ENCODE measurements at regions not wholly inside any gene's neighbourhood (a gene's known extent, or its start where the extent isn't known, plus 50 kb on each side); places are given as distances from the start of the nearest gene placed in this dataset.

DNA sequence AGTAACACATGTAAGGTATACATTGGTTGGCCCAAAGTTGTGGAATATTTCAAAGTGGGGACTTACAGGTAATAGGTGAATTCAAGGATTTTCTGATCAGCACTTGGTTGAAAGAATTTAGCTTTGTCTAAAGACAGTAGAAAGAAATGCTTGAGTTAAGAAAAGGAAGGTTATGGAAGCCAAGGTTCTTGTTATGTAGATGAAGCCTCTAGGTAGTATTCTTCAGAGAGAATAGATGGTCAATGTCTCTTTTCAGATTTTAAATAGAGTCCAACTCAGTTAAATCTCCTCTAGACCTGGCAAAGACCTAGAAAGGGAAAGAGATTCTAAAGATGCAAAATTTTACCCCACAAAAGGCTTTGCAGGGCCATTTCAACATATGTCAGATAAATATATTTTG, 157.4 kb downstream of the ANKRD30B start:
- DNase-seq (ENCODE audit: low read depth in 4 of 4, low spot score in 3 of 4), result no peak

DNA sequence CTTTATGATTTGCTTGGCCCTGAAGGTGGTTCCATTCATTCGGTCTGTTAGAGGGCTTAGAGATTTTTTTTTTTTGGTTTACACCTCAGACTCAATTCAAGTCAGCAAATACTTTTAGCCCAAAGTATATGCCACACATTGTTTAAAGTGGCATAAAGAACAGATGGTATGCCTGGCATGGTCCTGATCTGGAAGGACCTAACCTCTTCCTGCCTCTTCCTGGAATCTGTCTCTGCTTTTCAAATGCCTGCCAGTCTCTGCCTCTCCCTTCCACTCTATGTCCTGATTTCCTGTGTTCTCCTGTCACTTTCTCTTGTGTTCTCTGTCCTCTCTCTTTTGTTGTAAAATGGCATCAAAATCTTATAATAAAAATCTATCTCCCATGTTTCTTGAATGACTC, 158.0 kb downstream of the ANKRD30B start:
- no peak for DNase-seq (ENCODE audit: low read depth in 4 of 4, low spot score in 3 of 4)

DNA sequence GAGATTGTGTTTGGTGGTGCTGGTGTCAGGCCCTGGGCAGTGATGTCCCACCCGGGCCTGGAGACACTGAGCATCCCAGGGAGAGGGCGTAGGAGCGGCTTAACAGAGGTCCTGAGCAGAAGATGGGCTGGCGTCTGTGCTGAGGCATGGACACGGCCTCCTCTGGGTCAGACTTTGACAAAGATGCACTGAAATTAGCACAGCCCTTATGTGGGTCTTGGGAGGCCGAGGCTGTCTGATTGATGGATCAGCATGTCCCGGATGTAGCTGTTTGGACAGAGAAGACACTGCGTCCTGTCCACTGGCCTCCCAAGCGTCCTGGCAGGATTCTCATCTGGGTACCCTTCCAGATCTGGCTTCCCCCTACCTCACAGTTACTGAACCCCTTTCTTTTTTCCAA, 159.4 kb downstream of the ANKRD30B start:
- DNase-seq (ENCODE audit: low read depth in 4 of 4, low spot score in 3 of 4), result no peak

DNA sequence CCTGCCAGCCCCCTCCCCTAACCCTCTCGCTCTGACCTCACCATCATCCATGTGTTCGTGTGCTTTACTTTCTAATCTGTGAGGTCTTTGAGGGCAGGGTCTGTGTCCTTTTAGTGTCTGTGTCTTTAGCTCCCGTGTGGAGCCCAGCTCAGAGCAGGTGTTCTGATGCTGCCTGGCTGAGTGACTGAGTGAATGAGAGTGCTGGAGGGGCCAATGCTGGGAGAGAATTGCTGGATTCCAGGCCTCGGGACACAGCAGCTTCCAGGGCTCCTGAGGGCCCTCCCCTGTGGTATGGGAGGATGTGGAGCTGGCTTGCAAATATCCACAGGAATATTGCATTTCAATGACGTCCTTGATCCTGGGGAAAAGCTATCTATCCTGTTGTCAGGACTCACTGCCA, 160.6 kb downstream of the ANKRD30B start:
- no peak for DNase-seq (ENCODE audit: low read depth in 4 of 4, low spot score in 3 of 4)

DNA sequence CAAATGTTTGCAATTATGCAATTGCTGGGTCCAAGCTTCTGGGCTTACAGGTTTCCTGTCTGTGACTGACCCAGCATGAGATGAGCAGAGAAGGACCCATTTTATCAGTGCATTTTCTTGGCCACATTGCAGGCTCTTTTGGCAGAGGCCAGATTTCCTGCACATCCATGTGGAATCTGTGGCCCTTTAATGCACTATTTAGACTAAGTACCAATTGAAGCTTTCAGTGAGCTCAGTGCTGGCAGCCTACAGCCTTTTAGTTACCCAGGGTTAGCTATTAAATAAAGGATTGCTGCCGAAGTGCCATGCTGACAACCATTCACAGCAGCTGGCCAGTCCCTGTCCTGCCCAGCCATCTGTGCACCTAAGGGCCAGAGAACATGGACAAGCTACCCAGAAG, 165.0 kb downstream of the ANKRD30B start:
- DNase-seq (ENCODE audit: low read depth in 4 of 4, low spot score in 3 of 4), result no peak

DNA sequence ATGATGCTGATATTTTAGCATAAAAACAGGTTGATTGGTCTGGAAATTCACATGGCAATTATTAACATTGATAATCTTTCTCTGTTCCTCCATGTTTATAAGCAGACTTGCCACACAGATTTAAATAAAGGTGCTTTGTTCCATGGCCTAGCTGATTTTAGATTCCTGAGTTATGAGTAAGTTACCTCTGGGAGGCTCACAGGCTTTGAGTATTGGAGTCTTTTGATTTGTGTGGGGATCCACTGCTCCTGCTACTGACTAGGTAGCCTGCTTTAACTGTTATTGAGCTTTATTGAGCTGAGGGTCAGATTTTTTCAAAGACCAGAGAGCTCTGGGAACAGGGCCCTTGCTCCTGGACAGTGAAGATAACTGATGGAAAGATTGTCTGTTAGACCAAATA, 166.1 kb downstream of the ANKRD30B start:
- DNase-seq (ENCODE audit: low read depth in 4 of 4, low spot score in 3 of 4), result no peak

DNA sequence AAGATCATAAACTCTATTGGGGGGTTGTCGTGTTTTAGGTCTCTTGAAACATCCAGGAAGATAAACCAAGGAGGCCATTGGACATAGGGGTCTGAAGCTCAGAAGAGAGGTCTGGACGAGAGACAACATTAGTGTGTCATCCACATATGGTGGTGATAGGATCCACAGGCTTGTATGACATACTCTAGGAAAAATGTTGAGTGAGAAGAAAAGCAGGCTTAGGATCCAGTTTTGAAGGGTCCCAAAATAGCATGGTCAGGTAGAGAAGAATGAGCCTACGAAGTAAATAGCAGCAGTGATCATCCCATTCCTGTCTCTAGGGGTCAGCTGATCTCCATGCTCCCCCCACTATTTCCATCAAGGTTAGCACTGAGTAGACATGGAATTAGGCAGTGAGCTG, 166.8 kb downstream of the ANKRD30B start:
- no peak for DNase-seq (ENCODE audit: low read depth in 4 of 4, low spot score in 3 of 4)

DNA sequence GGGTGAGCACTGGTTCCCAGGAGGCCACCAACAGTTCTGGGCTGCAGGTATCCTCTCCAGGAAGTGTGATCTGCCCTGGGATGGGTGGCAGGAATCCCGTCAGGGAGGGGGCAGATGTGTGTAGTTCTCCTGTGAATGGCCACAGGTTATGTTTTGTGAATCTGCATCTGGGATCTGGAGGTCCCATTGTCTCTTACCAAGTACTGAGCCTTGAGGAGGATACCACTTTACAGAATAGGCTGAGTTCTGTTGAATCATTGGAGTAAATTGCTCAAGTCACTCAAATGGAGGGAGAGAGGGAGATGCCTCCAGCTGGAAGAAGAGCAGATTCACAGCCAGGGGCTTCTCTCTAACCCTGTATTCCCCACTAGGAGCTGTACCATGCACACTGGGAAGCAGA, 168.2 kb downstream of the ANKRD30B start:
- no peak for DNase-seq (ENCODE audit: low read depth in 4 of 4, low spot score in 3 of 4)

DNA sequence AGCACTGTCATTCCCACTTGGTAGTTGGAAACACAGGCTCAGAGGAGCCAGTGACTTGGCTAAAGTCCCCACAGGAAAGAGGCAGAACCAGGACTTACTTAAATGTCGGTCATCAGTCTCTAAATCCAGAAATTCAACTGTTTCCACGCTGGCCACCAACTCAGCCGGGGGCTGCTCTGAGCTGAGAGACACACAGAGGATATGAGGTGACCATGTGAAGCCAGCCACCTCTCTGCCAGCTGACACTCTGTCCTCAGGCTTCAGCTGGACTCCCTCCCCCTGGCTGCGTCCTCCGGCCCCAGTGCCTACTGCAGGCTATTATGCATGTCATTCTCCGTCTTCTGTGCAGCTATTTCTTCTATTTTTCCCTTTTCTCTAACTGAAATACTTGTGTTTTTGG, 168.9 kb downstream of the ANKRD30B start:
- no peak for DNase-seq (ENCODE audit: low read depth in 4 of 4, low spot score in 3 of 4)

DNA sequence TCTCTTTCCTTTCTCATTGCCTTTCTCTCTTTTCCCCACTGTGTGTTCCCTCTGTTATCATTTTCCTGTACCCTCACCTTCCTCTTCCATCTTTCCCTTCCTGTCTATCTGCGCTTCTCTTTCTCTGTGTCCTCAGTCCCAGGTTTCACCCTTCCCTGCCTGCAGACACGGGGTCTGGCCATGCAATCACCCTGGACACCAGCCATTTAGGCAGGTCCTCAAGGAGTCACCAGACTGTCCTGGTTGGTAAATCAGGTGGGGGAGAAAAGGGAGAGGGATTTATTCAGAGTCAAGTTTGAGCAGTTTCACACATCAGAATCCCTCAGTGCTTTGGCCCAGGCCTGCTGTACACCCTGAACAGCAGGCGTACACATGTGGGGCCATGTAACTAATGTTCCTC, 169.3 kb downstream of the ANKRD30B start:
- DNase-seq (ENCODE audit: low read depth in 4 of 4, low spot score in 3 of 4), result no peak

DNA sequence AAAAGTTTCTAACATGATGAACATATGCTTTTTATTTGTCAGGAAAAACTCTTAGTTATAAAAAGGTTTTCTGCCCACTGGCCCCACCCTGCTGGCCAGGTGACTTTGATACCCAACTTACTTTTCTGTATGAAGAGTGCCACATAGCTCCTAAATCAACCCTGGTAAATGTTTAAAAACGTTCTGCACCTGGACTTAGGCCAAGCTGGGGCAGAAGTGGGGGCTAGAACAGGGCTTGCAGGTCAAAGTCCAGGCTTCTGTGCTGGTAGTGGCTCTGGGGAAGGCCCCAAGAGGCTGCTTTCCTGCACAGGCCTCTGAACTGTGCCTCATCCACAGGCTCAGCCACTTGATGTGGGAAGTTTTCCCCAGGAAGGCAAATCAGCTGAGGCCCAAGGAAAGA, 171.7 kb downstream of the ANKRD30B start:
- no peak for DNase-seq (ENCODE audit: low read depth in 4 of 4, low spot score in 3 of 4)

DNA sequence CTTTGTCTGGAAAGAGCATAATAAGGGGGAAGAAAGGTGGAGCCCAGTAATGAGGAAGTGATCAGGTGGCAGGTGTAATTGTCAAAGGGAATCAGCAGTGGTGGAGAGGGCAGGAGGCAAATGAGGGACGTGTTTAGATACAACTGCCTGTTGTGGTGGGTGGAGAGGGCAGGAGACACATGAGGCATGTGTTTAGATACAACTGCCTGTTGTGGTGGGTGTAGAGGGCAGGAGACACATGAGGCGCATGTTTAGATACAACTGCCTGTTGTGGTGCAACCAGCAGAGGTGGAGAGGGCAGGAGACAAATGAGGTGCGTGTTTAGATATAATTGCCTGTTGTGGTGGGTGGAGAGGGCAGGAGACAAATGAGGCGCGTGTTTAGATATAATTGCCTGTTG, 173.1 kb downstream of the ANKRD30B start:
- no peak for DNase-seq (ENCODE audit: low read depth in 4 of 4, low spot score in 3 of 4)

DNA sequence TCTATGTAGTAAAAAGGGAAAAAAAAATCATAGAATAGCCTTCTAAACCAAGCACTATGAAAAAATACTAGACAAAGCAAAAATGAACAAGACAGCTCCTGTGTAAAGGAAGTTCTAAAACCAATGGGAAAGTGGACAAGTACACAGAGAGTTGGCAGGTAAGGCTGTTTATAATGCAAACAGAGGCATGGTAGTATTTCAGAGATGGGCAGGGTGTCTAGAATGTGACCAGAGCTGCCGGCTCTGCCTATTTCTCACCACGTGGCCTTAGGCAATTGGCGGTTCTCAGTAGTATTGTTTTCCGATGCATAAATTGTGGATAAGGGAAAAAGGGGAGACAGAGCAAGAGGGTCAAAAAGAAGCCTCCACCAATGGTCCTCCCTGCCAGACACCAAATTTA, 173.6 kb downstream of the ANKRD30B start:
- no peak for DNase-seq (ENCODE audit: low read depth in 4 of 4, low spot score in 3 of 4)

DNA sequence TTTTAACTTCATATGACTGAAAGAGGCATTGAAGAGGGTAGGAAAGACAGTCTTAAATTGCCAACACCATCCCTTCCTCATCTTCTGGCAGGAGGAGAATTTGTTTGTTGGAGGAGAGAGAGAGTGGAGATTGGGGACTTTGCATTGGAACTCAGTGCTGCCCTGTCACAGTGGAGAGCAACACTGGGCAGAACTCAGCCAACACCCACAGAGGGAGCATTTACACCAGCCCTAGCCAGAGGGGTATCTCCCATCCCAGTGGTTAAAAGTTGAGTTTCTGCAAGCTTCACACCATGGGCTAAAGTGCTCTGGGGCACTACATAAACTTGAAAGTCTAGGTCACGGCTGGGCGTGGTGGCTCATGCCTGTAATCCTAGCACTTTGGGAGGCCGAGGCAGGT, 174.1 kb downstream of the ANKRD30B start:
- DNase-seq (ENCODE audit: low read depth in 4 of 4, low spot score in 3 of 4), result no peak

DNA sequence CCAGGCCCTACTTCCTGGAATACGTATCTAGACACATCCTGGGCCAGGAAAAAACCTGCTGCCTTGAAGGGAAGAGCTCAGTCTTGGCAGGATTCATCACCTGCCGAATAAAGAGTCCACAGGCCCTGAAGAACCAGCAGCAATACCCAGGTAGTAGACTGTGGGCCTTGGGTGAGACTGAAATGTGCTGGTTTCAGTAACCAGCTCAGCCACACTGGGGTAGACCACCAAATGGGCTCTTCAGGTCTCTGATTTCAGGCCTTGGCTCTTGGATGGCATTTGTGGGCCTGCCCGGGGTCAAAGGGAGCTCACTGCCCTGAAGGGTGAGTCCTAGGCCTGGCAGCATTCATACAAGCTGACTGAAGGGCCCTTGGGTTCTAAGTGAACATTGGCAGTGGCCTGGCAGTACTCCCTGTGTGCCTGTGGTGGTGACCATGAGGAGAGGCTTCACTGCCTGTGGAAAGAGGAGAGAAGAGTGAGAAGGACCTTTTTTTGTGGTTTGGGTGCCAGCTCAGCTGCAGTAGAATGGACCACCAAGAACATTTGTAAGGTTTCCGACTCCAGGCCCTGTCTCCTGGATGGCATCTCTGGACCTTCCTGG, 175.1 kb downstream of the ANKRD30B start:
- no peak for DNase-seq (ENCODE audit: low read depth in 4 of 4, low spot score in 3 of 4)

DNA sequence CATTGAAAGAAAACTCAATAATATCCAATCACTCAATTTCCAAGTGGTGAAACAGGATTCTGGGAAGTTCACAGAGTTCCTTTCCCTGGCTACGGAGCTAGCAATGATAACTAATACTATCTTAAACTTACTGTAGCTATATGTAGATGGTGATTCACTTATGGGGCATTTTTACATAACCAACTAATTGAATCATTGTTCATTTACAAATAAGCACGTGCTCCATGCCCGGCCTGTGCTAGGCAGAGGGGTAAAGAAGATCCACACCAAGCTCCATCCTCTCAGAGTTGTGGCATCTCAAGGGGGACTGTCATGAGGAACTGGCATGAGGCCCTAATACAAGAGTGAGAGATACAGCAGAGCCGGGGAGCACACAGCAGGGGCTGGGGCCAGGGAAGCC, 176.3 kb downstream of the ANKRD30B start:
- no peak for DNase-seq (ENCODE audit: low read depth in 4 of 4, low spot score in 3 of 4)

DNA sequence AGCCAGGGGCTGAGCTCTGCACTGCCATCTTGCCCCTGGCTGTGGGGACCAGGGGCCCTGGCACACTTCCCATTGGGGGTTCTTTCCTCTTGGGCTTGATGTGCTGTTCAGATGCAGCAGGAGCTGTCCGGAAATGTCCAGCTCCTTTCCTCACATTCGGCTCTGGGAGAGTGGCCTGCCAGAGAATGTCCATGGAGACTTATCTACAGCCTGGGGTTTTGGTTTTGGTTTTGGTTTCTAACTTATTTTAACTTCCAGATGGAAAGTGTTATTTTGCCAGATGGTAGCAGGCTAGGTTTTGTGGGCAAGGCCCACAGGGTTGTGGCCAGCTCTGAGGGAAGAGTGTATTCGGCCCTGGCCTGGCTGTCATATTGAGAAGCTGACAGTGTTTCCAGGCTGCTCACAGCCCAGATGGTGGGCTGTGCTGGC, 177.3 kb downstream of the ANKRD30B start:
- no peak for DNase-seq (ENCODE audit: low read depth in 4 of 4, low spot score in 3 of 4)

DNA sequence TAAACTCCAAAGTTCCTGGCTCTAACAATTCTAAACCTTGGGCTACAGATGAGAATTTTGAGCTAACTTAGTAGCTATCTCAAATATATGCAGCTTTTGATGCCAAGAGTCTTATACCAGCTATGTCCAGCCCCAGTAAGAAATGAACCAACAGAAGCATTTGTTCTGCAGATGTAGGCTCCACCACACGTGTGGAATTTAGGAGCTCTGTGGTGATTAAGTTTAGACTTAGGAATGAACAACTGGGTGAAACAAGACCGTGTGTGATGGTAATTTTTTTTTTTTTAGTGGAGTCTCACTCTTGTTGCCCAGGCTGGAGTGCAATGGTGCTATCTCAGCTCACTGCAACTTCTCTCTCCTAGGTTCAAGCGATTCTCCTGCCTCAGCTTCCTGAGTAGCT, 179.7 kb downstream of the ANKRD30B start:
- DNase-seq (ENCODE audit: low read depth in 4 of 4, low spot score in 3 of 4), result no peak

DNA sequence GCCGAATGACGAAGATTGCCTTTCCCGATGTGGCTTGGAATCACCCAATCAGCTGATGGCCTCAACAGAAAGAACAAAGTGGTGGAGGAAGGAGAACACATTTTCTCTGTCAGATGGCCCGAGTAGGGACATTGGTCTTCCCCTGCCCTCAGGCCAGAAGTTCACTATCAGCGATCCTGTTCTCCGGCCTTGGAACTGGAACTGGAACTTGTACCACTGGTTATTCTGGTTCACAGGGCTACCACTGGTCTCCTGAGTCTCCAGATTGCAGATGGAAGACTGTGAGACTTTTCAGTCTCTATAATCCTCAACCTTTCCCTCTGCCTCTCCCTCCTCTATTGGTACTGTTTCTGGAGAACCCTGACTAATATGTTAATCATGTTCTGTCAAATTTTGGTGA, 180.4 kb downstream of the ANKRD30B start:
- no peak for DNase-seq (ENCODE audit: low read depth in 4 of 4, low spot score in 3 of 4)

DNA sequence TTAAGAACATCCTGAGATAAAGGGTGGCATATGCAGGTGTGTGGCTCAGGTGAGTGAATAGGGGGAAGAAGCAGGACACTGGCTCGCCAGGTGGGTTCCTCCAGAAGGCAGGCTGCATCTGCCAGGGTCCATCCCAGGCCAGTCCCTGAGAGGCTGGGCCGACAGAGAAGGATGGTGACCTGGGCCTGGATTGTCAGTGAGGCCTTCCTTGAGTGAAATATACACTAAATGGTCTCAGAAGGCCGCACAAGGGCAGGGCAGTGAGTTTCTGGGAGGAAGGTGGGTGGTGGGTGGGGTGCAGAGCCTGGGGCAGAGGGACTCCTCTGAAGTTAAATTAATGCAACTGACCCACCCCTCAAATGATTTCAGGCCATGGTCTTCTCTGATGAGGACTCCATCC, 182.1 kb downstream of the ANKRD30B start:
- no peak for DNase-seq (ENCODE audit: low read depth in 4 of 4, low spot score in 3 of 4)

DNA sequence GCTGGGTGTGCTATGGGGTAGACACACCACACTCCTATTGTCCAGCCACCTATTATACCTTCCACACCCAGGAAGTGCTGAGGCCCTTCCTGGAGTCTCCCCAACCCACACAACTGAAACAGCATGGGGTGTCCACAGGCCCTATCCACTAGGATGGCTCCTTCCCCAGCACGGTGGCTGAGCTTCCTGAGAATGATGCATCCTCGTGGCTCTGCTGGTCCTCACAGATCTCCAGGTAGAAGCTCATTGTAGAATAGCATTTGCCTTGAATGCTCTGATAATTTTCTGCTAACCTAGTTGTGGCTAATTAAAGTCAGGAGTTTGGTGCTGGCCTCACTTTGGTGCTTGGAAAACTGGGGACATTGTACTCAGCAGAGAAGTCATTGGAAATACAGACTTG, 182.6 kb downstream of the ANKRD30B start:
- no peak for DNase-seq (ENCODE audit: low read depth in 4 of 4, low spot score in 3 of 4)

DNA sequence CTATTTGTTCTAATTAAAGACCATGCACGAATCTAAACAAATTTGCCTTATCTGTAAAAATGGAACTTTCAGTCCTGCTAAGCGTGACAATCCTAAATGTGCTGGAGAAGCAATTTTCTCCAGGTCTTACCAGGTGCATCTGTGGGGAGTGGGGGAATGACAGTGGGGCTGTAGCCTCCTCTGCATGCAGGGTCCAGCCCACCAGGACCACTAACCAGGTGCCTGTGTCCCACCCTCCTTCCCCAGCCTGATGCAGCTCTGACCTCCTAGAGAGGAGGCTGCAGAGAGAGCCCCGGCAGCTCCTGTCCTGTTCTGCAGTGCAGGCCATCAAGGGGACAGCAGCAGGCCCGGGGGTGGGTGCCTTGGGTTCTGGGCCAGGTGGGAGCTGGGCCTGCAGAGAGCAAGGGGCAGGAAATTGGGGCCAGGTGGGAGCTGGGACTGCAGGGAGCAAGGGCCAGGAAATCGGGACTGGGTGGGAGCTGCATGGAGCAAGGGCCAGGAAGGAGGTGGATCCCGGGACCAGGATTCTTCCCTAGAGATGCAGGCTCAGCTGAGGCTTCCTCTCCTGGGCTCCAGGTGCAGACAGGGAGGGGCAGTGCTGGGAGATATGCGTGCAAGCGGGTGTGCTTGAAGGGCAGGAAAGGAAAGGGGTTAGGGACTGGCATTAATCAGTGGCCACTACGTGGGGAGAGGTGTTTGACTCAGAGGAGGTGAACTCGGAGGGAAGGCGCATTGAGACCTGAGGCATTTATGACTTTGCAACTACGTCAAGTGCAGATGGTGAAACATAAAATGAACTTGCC, 185.3 kb downstream of the ANKRD30B start:
- no peak for DNase-seq (ENCODE audit: low read depth in 4 of 4, low spot score in 3 of 4)

DNA sequence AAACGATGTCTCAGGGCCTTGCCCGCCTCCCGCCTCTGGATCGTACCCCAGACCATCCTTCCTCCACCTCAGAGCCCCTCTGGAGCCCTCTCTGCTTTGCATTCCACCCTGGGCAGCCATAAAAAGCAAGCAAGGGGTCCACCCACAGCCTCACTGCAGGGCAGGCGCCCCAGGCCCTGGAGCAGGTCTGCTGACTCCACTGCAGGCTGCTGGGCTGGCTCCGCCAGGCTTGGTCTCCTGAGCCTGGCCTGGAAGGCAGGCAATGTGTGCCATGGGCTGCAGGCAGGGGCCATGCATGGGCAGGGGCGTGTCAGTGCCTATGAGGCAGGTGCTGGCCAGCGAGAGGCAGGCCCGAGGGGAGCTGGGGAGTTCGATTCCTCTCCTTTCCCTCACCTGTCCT, 186.0 kb downstream of the ANKRD30B start:
- no peak for DNase-seq (ENCODE audit: low read depth in 4 of 4, low spot score in 3 of 4)
